Stimulated activated CD4-positive, alpha-beta T cell treated with anti-CD3 and anti-CD28 coated beads, Interleukin-4, amount 100 ng/mL, for 1 hour (primary cell): ENCODE measurements at regions not wholly inside any gene's neighbourhood (a gene's known extent, or its start where the extent isn't known, plus 50 kb on each side); places are given as distances from the start of the nearest gene placed in this dataset.

ENCODE experiments used
- DNase-seq: peaks from one replicate; pipeline ENCODE4 v3.0.0-alpha.2; 2020

- no peak for DNase-seq
Measured at GRCh38 chr14:30077946-30078345, 150.3 kb upstream of the PRKD1 start.

- DNase-seq, result no peak
Measured at GRCh38 chr14:30078811-30079402, 151.3 kb upstream of the PRKD1 start.

GRCh38 chr14:30082486-30082885, 154.8 kb upstream of the PRKD1 start:
- no peak for DNase-seq

GRCh38 chr14:30084811-30085210, 157.2 kb upstream of the PRKD1 start:
- DNase-seq, result no peak

GRCh38 chr14:30085943-30086342, 158.3 kb upstream of the PRKD1 start:
- DNase-seq, result no peak

- DNase-seq, result no peak
Measured at GRCh38 chr14:30088620-30089019, 161.0 kb upstream of the PRKD1 start.

GRCh38 chr14:30108975-30109700, 181.5 kb upstream of the PRKD1 start:
- no peak for DNase-seq

GRCh38 chr14:30114051-30114450, 186.4 kb upstream of the PRKD1 start:
- DNase-seq, result no peak

- DNase-seq, result no peak
Measured at GRCh38 chr14:30115756-30116155, 188.1 kb upstream of the PRKD1 start.

GRCh38 chr14:30118992-30119640, 191.5 kb upstream of the PRKD1 start:
- no peak for DNase-seq

GRCh38 chr14:30125322-30125979, 197.8 kb upstream of the PRKD1 start:
- no peak for DNase-seq

GRCh38 chr14:30129807-30130206, 202.2 kb upstream of the PRKD1 start:
- no peak for DNase-seq

GRCh38 chr14:30131581-30132097, 204.0 kb upstream of the PRKD1 start:
- no peak for DNase-seq

GRCh38 chr14:30132196-30132595, 204.5 kb upstream of the PRKD1 start:
- no peak for DNase-seq

GRCh38 chr14:30134936-30135335, 207.3 kb upstream of the PRKD1 start:
- DNase-seq, result no peak

- no peak for DNase-seq
Measured at GRCh38 chr14:30138567-30138966, 210.9 kb upstream of the PRKD1 start.

GRCh38 chr14:30142216-30142615, 214.6 kb upstream of the PRKD1 start:
- DNase-seq, result no peak

- no peak for DNase-seq
Measured at GRCh38 chr14:30143627-30144026, 216.0 kb upstream of the PRKD1 start.

GRCh38 chr14:30153717-30154116, 226.1 kb upstream of the PRKD1 start:
- no peak for DNase-seq

GRCh38 chr14:30156571-30156970, 228.9 kb upstream of the PRKD1 start:
- no peak for DNase-seq

- no peak for DNase-seq
Measured at GRCh38 chr14:30158299-30158698, 230.7 kb upstream of the PRKD1 start.

GRCh38 chr14:30159374-30159773, 231.7 kb upstream of the PRKD1 start:
- DNase-seq, result no peak

GRCh38 chr14:30160608-30161007, 233.0 kb upstream of the PRKD1 start:
- DNase-seq, result no peak

GRCh38 chr14:30162066-30162465, 234.4 kb upstream of the PRKD1 start:
- no peak for DNase-seq
